AG04450 (cell line): ENCODE measurements at regions not wholly inside any gene's neighbourhood (a gene's known extent, or its start where the extent isn't known, plus 50 kb on each side); places are given as distances from the start of the nearest gene placed in this dataset.

Source experiments
- CTCF ChIA-PET: fragments of 300-600, 350-600 bp; formaldehyde crosslinking; extraction: SDS; loops from one replicate; lab custom pipeline; 2022; ENCODE audit warnings: antibody characterized with exemption, inconsistent platforms; lab: Charles Lee
- POLR2A ChIA-PET: fragments of 350-600 bp; formaldehyde crosslinking; extraction: SDS; loops from one replicate; lab custom pipeline; 2021; ENCODE audit warnings: antibody characterized with exemption, inconsistent platforms; lab: Yijun Ruan, JAX
- DNase-seq: peaks from one replicate; pipeline ENCODE4 v3.0.0-alpha.2; 2011; ENCODE audit warnings: low read depth, low spot score
- H3K27ac ChIP-seq: one replicate; pipeline ENCODE4 v1.5.1; 2012; ENCODE audit warnings: low read depth, low read length, control low read depth
- H3K27me3 ChIP-seq: one replicate; pipeline ENCODE4 v1.6.0; 2012; ENCODE audit warnings: low read length; ENCODE audit not compliant: control insufficient read depth, insufficient read depth
- H3K4me3 ChIP-seq: 2 replicates; pipeline ENCODE4 v1.5.1; 2011; ENCODE audit warnings: mild to moderate bottlenecking, low read depth, low read length, control low read depth
- H3K9me3 ChIP-seq: 2 replicates; pipeline ENCODE4 v1.5.1; 2012; ENCODE audit warnings: low read length; ENCODE audit not compliant: control insufficient read depth, insufficient read depth
- TF ChIP-seq, protein P1 (sequence below): IDR thresholded peaks from 2 replicates; pipeline ENCODE4 v1.5.1; 2011; ENCODE audit warnings: low read depth, low read length, control low read depth, inconsistent platforms

DNA sequence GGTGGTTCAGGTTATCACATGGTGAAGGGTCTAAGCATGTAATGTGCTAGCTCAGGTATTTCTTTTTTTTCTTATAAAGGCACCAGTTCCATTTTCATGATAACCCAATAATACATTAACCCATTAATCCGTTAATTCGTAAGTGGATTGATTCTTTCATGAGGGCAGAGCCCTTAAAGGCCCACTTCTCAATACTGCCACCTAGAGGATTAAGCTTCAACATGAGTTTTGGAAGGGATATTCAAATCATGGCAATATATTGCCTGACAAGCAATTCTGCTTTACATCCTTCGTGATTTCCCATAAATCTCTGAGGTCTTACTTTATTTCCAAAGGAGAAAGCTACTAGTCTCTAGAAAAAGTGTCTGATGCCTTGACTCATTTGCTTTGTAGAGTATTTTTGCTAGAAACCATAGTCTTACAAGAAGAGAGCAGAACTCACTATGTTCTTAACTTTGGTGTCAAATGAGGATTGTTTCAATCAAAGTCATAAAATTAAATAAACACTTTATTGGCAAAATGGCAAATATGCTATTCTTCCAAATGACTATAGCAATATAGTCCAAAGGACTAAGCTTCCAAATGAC lies 271.3 kb downstream of the KCNS3 start:
- peak; percentile 30 for DNase-seq
- Histone ChIP-seq H3K4me3 (no peak overlapping the region), H3K27ac (no peak overlapping the region), H3K27me3 (peaks cover 7% of the 10 kb centered on the region), H3K9me3 (no peaks in the 10 kb centered on the region)
- ChIA-PET CTCF (interaction anchor here (0.6 to 4.9 kb wide), 79 partner anchors 8 to 673 kb away, joined by 3 to 94 read pairs (median 4); partner anchors contain the start of gene KCNS3), POLR2A (no interaction called here)
- TF ChIP-seq, protein P1, sequence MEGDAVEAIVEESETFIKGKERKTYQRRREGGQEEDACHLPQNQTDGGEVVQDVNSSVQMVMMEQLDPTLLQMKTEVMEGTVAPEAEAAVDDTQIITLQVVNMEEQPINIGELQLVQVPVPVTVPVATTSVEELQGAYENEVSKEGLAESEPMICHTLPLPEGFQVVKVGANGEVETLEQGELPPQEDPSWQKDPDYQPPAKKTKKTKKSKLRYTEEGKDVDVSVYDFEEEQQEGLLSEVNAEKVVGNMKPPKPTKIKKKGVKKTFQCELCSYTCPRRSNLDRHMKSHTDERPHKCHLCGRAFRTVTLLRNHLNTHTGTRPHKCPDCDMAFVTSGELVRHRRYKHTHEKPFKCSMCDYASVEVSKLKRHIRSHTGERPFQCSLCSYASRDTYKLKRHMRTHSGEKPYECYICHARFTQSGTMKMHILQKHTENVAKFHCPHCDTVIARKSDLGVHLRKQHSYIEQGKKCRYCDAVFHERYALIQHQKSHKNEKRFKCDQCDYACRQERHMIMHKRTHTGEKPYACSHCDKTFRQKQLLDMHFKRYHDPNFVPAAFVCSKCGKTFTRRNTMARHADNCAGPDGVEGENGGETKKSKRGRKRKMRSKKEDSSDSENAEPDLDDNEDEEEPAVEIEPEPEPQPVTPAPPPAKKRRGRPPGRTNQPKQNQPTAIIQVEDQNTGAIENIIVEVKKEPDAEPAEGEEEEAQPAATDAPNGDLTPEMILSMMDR, result peak; percentile 90

DNA sequence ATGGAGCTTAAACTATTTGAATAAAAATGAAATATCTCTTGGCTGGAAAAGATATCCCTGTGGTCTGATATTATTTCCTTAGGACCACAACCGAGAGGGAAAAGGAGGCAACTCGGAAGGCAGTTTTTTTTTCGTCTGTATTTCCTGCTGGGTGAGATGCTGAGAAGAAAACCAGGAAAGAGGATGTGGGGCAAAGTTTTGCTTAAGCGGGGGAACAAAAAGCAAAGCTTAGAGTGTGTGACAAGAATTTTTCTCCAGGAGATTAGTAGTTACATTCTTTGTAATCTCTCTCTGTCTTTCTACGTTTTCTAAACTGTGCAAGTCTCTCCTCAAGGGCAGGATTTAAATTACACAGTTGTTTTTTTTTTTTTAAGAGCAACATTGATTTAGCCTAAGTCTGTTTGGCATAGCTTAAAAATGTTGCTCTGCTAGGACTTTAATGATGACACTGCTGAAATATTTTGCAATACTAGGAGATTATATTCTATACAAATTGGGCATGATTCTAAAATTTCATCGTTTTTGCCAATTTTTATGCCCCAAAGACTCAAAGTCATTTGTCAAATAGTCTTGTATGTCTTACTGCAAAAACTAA lies 258.5 kb downstream of the KCNS3 start:
- no peak for DNase-seq

DNA sequence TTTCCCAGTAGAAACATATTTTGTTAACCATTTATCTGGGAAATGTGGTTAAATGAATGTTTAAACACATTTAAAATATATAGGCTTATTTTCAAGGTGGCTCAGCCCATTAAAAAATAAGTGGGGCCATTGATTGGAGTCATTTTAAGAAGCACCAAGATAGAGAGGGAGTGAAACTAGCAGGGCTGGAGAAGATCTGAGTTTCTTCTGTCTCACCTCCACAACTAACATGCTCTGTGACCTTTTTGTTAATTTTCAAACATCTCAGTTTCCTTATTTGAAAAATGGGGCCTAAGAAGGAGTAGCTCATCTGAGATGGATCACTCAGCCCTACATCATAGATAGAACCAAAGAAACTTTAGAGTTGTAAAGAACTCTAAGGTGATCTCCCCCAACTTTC lies 254.8 kb downstream of the KCNS3 start:
- H3K27me3 ChIP-seq, result no peaks in the 10 kb centered on the region
- no peaks in the 10 kb centered on the region for H3K9me3 ChIP-seq
- H3K27ac ChIP-seq, result no peak overlapping the region
- ChIA-PET POLR2A (no interaction called here), CTCF (interaction anchor here (0.9 to 1.9 kb wide), 2 partner anchors 13 to 16 kb away, joined by 3 to 8 read pairs; no protein-coding TSS in a partner anchor)
- no peak for DNase-seq
- TF ChIP-seq, protein P1, result no peak
- no peak overlapping the region for H3K4me3 ChIP-seq

More for the DNA sequence above, 258.5 kb downstream of the KCNS3 start:
- ChIA-PET POLR2A (no interaction called here), CTCF (interaction anchor here (0.6 to 4.4 kb wide), 5 partner anchors 13 to 308 kb away, joined by 3 to 47 read pairs (median 4); no protein-coding TSS in a partner anchor)
- H3K27me3 ChIP-seq, result no peaks in the 10 kb centered on the region
- TF ChIP-seq, protein P1, result no peak
- no peak overlapping the region for H3K27ac ChIP-seq
- H3K9me3 ChIP-seq, result no peaks in the 10 kb centered on the region
- no peak overlapping the region for H3K4me3 ChIP-seq

DNA sequence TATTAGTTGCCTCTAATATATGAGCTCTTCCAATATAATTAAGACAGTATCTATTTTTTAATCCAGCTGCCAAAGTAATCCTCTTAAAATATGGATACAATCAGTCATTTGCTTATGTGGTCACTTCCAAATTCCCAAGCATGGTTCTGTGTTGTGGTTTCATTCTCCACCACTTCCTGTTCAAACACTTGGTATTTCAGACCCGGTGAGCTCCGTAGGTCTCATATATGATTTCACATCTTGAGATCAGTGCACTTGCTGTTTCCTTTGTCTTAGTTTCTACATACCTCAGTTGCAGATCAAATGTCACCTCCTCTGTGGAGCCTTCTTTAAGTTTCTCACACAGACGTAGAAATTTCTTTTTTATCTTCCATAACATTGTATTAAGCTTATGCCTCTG lies 254.2 kb downstream of the KCNS3 start:
- Histone ChIP-seq H3K27ac (no peak overlapping the region), H3K27me3 (no peaks in the 10 kb centered on the region), H3K4me3 (no peak overlapping the region), H3K9me3 (no peaks in the 10 kb centered on the region)
- ChIA-PET CTCF (interaction anchor here (0.9 to 1.9 kb wide), 2 partner anchors 13 to 17 kb away, joined by 3 to 8 read pairs; no protein-coding TSS in a partner anchor), POLR2A (no interaction called here)
- TF ChIP-seq, protein P1, result no peak
- no peak for DNase-seq

DNA sequence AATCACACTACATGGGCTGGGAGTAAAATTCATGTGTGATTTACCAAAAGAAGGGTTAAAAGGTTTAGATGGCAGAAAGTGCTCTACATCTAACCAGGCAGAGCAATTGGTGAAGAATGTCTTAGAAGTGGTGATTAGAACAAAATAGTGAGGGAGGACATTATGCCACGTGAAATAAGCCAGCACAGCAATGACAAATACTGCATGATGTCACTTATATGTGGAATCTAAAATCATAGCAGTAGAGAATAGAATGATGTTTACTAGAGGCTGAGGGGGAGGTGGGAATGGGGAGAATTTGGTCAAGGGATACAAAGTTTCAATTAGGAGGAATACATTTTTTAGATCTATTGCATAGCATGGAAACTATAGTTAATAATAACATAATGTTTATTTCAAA lies 253.3 kb downstream of the KCNS3 start:
- ChIA-PET CTCF (no interaction called here), POLR2A (no interaction called here)
- TF ChIP-seq, protein P1, result no peak
- no peak for DNase-seq
- no peak overlapping the region for H3K27ac ChIP-seq
- no peak overlapping the region for H3K4me3 ChIP-seq
- H3K27me3 ChIP-seq, result no peaks in the 10 kb centered on the region
- no peaks in the 10 kb centered on the region for H3K9me3 ChIP-seq
